ENCODE measurements at regions not wholly inside any gene's neighbourhood (a gene's known extent, or its start where the extent isn't known, plus 50 kb on each side); places are given as distances from the start of the nearest gene placed in this dataset.

GRCh38 chr6:126285871-126286365, 54.0 kb upstream of the CENPW start:
- in situ Hi-C loops (cut with HindIII; ENCODE audit: low sequenced_read_pairs) = no loop called here

All from DLD1 (cell line).